ENCODE measurements at regions not wholly inside any gene's neighbourhood (a gene's known extent, or its start where the extent isn't known, plus 50 kb on each side); places are given as distances from the start of the nearest gene placed in this dataset.
A peak's percentile ranks its signal among the peaks of the same experiment; 100 is the strongest.

DNA sequence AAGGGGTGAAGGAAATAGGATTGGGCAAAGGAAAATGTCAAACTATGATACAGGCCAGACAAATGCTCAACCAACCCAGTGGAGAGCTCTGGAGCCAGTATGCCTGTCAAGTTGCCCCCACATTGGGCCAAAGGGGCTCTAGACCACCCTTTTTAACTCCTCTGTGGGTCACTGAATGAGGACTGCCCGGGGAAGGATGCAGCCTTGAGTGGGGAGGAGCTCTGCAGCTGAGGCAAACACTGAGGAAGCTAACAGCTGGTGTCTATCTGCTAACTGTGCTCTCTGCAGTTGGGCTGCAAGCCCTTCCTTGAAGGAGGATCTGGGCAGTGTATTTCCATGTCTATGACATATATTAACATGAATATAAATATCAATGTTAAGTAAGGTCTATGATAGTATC, 98.4 kb upstream of the PRSS16 start:
- TF ChIP-seq, protein P1, sequence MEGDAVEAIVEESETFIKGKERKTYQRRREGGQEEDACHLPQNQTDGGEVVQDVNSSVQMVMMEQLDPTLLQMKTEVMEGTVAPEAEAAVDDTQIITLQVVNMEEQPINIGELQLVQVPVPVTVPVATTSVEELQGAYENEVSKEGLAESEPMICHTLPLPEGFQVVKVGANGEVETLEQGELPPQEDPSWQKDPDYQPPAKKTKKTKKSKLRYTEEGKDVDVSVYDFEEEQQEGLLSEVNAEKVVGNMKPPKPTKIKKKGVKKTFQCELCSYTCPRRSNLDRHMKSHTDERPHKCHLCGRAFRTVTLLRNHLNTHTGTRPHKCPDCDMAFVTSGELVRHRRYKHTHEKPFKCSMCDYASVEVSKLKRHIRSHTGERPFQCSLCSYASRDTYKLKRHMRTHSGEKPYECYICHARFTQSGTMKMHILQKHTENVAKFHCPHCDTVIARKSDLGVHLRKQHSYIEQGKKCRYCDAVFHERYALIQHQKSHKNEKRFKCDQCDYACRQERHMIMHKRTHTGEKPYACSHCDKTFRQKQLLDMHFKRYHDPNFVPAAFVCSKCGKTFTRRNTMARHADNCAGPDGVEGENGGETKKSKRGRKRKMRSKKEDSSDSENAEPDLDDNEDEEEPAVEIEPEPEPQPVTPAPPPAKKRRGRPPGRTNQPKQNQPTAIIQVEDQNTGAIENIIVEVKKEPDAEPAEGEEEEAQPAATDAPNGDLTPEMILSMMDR (IDR thresholded peaks at IDR 0.05; ENCODE audit: low read depth, low read length) = no peak
- H3K4me3 ChIP-seq (ENCODE audit: low read depth, low read length) = no peak overlapping the region

DNA sequence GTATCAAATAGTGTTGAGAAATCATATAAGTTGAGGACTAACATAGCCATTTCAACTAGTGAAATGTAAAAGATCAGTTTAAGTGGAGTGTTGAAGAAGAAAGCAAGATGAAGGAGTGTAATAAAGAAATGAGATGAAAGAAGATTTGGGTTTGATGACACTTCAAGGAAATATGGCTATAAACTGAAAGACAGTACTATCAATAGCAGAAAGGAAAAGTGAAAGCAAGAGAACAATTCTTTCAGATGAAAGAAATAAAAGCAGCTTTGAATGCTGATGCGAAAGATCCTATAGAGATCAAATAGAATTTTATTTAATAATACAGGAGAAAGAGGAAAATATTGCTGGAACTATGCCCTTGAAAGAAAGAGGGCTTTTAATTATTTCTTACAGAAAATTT, 92.8 kb upstream of the PRSS16 start:
- H3K4me3 ChIP-seq (ENCODE audit: low read depth, low read length) = no peak overlapping the region
- TF ChIP-seq, protein P1 (IDR thresholded peaks at IDR 0.05; ENCODE audit: low read depth, low read length) = no peak

DNA sequence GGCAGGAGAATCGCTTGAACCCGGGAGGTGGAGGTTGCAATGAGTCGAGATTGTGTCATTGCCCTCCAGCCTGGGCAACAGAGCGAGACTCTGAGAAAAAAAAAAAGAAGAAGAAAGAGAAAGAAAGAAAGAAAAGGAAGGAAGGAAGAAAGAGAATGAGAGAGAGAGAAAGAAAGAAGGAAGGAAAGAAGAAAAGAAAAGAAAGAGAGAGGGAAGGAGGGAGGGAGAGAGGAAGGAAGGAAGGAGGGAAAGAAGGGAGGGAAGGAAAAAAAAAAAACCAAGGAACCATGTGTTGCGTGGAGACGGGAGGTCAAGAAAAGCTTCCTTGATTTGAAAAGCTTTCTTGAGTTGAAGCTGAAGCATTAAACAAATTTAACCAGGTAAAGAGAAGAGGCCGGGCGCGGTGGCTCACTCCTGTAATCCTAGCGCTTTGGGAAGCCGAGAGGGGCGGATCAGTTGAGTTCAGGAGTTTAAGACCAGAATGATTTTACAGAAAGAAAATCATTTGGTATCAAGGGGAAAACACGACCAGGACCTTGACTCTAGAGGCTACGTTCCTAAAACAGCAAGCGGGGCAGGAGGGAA, 90.5 kb upstream of the PRSS16 start:
- H3K4me3 ChIP-seq (ENCODE audit: low read depth, low read length) = peak overlapping the region; percentile 68
- TF ChIP-seq, protein P1 (IDR thresholded peaks at IDR 0.05; ENCODE audit: low read depth, low read length) = no peak

DNA sequence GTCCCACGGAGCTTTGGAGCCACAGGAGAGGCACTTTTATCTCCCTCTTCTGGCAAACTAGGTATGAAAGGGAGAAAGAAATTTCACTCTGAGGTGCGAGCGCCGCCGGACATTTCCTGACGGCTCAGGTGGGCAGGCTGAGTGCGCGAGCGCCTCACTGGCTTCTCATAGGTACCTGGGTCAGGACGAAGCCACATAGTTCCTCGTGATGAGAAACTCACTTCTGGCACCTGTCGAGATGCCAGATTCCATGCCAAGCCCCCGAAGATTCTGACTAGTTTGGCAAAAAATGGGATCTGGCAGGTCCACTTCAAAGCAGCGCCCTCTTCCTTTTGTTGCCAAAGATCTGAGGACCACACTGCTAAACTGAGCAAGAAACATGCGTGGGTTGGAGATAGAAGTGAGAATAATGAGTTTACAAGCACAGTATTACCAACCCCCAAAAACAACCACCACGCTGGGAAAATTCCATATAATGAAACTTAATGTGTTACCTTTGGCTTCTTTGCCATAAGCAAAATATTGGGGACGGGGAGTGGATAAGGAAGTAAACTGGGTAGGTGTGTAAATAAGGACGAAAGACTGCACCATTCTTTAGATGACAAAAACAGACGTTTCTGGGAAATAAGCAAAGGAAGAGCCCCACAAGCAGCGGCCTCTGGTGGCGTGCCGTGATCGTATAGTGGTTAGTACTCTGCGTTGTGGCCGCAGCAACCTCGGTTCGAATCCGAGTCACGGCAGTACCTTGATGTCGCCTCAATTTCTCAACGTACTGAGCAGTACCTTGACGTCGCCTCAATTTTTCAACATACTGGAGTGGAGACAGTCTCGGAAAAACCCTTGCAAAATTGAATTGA, 89.8 kb upstream of the PRSS16 start:
- H3K4me3 ChIP-seq (ENCODE audit: low read depth, low read length) = peak overlapping the region; percentile 68
- TF ChIP-seq, protein P1 (IDR thresholded peaks at IDR 0.05; ENCODE audit: low read depth, low read length) = peak; percentile 30; the same call in 1 of the 2 replicates

DNA sequence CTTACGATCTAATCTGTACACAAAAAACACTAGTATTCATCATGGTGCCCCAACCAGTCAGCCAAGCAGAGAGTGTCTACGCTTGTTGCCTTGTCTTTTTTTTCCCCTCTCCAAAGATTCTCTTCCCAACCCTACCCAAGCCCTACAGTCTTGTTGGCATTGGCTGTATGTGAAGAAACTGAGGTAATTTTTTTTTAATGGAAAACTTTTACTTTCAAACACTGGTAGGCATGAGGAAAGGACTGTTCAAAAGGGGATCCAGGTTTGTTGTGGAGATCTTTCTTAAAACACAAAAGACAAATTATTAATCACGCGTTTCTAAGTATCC, 89.2 kb upstream of the PRSS16 start:
- no peak overlapping the region for H3K4me3 ChIP-seq (ENCODE audit: low read depth, low read length)
- TF ChIP-seq, protein P1 (IDR thresholded peaks at IDR 0.05; ENCODE audit: low read depth, low read length) = no peak

DNA sequence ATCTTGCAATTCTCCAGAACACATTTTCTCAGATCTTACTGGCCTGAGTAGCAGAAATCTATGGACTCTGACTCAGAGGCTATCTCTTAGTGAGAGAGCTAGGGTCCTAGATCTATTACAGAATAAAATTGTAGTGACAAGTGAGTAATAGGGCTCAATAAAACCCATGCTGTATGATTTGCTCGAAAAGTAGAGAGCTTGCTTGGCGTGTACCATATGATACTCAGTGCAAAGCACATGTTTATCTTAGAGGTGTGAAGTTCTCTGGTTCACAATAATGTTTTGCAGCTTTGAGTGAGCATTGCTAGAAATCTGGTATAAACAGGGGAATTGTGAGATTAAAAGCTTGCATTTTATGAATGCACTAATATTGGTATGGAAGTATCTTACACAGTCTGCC, 87.8 kb upstream of the PRSS16 start:
- TF ChIP-seq, protein P1 (IDR thresholded peaks at IDR 0.05; ENCODE audit: low read depth, low read length) = no peak
- H3K4me3 ChIP-seq (ENCODE audit: low read depth, low read length) = no peak overlapping the region

DNA sequence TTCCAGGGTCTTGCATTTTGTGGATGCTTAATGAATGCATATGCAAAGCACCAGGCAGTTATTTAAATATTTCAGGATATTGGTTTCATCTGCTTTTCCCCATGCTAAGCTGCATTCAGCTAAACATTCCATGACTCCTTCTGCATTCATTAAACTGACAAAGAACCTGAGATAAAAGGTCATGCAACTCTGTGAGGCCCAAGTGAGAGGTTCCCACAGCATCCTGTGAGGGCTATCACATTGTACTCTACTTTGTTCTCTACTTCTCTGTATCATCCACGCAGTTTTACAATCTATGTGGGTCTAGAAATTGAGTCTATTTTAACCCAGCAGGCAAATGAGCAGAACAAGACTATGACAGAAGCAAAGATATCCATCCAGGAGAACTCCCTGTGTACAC, 86.4 kb upstream of the PRSS16 start:
- no peak overlapping the region for H3K4me3 ChIP-seq (ENCODE audit: low read depth, low read length)
- TF ChIP-seq, protein P1 (IDR thresholded peaks at IDR 0.05; ENCODE audit: low read depth, low read length) = no peak

Measured in WI38 (cell line).